Left ventricle myocardium inferior (tissue), 1 donor: ENCODE measurements at regions not wholly inside any gene's neighbourhood (a gene's known extent, or its start where the extent isn't known, plus 50 kb on each side); places are given as distances from the start of the nearest gene placed in this dataset.

Source experiments
- DNase-seq: peaks from one replicate; pipeline ENCODE4 v3.0.0-alpha.2; 2020
- H3K27ac ChIP-seq: fragments of 200-600 bp; replicated peaks from 2 replicates; pipeline ENCODE4 v1.8.0; 2021
- H3K27me3 ChIP-seq: fragments of 200-600 bp; 2 replicates; pipeline ENCODE4 v1.8.0; 2021; ENCODE audit warnings: low read depth
- H3K36me3 ChIP-seq: fragments of 200-600 bp; 2 replicates; pipeline ENCODE4 v1.8.0; 2021
- H3K4me1 ChIP-seq: fragments of 200-600 bp; 2 replicates; pipeline ENCODE4 v1.8.0; 2021
- H3K4me3 ChIP-seq: fragments of 200-600 bp; 2 replicates; pipeline ENCODE4 v1.8.0; 2021; ENCODE audit warnings: mild to moderate bottlenecking, moderate library complexity
- H3K9me3 ChIP-seq: fragments of 200-600 bp; replicated peaks from 2 replicates; pipeline ENCODE4 v1.8.0; 2021
- intact Hi-C: fragments of 100-400 bp; cut with micrococcal nuclease; formaldehyde crosslinking; loops from one replicate; pipeline ENCODE4 v1.11.0; 2022
- TF ChIP-seq, protein P1 (sequence below): fragments of 200-600 bp; IDR thresholded peaks from 2 replicates; pipeline ENCODE4 v1.8.0; 2021; ENCODE audit warnings: antibody characterized with exemption, mild to moderate bottlenecking, borderline replicate concordance
- donor health status: DM: no; HTN: yes; CAD: no; lungs with severe emphysema.

DNA sequence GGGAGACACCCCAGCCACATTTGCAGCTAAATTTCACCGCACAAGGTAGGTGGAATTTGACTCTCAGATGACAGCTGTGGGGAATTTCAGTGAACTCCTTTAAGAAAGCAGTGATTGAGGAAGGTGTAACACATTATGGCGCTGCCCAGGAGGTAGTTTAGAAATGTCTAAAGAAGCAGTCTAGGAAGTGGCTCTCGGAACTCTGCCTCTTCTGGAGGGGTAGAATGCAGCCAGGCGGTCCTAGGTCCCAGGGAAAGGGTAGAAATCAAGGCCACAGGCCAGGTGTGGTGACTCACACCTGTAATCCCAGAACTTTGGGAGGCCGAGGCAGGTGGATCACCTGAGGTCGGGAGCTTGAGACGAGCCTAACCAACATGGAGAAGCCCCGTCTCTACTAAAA lies 179.0 kb upstream of the HAAO start:
- peaks cover 6% of the 10 kb centered on the region for H3K9me3 ChIP-seq
- no peak for DNase-seq
- no peak overlapping the region for H3K27ac ChIP-seq
- TF ChIP-seq, protein P1, sequence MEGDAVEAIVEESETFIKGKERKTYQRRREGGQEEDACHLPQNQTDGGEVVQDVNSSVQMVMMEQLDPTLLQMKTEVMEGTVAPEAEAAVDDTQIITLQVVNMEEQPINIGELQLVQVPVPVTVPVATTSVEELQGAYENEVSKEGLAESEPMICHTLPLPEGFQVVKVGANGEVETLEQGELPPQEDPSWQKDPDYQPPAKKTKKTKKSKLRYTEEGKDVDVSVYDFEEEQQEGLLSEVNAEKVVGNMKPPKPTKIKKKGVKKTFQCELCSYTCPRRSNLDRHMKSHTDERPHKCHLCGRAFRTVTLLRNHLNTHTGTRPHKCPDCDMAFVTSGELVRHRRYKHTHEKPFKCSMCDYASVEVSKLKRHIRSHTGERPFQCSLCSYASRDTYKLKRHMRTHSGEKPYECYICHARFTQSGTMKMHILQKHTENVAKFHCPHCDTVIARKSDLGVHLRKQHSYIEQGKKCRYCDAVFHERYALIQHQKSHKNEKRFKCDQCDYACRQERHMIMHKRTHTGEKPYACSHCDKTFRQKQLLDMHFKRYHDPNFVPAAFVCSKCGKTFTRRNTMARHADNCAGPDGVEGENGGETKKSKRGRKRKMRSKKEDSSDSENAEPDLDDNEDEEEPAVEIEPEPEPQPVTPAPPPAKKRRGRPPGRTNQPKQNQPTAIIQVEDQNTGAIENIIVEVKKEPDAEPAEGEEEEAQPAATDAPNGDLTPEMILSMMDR = no peak
- H3K4me3 ChIP-seq = no peak overlapping the region
- no peaks in the 10 kb centered on the region for H3K27me3 ChIP-seq
- no peaks in the 10 kb centered on the region for H3K36me3 ChIP-seq
- intact Hi-C loops = no loop called here
- H3K4me1 ChIP-seq = peaks cover 35% of the 10 kb centered on the region

DNA sequence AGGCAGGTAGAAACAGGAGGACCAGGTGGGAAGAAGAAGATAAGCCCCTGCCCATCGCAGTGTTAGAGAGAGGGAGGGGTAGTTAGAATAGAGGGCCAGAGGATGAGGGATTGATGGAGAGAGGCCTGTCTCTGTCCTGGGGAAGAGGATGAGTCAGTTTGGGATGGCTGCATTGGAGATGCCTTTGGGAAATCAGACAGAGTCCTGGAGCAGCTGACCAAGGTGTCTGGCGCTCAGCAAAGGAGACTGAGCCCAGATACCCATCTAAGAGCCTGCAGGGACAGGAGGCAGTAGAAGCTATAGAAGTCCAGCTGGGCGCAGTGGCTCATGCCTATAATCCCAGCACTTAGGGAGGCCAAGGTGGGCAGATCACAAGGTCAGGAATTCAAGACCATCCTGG lies 177.8 kb upstream of the HAAO start:
- H3K4me3 ChIP-seq = no peak overlapping the region
- no peaks in the 10 kb centered on the region for H3K27me3 ChIP-seq
- H3K4me1 ChIP-seq = peaks cover 32% of the 10 kb centered on the region
- intact Hi-C loops = no loop called here
- H3K36me3 ChIP-seq = no peaks in the 10 kb centered on the region
- no peak for DNase-seq
- TF ChIP-seq, protein P1 = no peak
- H3K27ac ChIP-seq = no peak overlapping the region
- peaks cover 6% of the 10 kb centered on the region for H3K9me3 ChIP-seq

DNA sequence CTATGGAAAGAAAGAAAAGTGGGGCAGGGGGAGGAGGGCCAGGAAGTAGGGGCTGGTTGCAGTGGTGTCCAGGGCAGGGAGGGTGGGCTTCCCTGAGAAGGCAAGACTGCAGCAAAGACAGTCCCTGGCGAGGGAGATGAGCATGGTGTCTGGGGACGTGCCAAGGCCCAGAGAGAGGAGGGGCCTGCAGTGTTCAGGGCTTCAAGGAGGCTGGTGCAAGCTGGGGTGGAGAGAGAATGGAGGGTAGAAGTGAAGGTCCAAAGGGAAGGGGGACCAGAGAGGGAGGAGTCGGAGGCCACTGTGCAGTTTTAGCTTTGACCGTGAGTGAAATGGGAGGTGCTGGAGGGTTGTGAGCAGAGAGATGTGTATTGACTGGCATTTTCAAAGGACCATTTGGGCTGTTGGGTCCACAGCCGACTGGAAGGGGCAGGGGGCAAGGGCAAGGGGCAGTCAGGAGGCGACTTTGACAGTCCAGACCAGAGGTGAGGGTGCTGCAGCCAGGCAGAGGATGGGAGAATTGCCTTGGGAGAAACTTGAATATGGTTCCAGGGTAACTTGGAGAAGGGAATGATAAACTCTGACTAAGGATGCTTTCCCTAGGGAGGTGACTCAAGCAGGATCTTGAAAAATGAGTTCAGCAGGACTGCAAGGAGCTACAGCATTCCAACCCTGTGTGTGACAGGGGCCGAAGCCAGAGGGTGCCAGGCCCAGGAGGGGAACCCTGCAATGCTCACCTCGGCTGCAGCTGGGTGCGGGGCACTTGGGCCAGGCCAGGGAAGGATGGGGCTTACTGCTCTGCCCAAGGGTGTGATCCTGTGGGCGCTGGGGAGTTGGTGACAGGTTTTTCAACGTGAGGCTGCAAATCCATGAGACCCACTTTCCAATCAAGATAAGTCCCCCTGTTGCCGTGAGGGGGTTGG lies 177.1 kb upstream of the HAAO start:
- peaks cover 6% of the 10 kb centered on the region for H3K9me3 ChIP-seq
- H3K27ac ChIP-seq = peak overlapping the region; percentile 27
- intact Hi-C loops = no loop called here
- no peak for DNase-seq
- no peak overlapping the region for H3K4me3 ChIP-seq
- TF ChIP-seq, protein P1 = no peak
- peaks cover 32% of the 10 kb centered on the region for H3K4me1 ChIP-seq
- H3K36me3 ChIP-seq = no peaks in the 10 kb centered on the region
- H3K27me3 ChIP-seq = no peaks in the 10 kb centered on the region

DNA sequence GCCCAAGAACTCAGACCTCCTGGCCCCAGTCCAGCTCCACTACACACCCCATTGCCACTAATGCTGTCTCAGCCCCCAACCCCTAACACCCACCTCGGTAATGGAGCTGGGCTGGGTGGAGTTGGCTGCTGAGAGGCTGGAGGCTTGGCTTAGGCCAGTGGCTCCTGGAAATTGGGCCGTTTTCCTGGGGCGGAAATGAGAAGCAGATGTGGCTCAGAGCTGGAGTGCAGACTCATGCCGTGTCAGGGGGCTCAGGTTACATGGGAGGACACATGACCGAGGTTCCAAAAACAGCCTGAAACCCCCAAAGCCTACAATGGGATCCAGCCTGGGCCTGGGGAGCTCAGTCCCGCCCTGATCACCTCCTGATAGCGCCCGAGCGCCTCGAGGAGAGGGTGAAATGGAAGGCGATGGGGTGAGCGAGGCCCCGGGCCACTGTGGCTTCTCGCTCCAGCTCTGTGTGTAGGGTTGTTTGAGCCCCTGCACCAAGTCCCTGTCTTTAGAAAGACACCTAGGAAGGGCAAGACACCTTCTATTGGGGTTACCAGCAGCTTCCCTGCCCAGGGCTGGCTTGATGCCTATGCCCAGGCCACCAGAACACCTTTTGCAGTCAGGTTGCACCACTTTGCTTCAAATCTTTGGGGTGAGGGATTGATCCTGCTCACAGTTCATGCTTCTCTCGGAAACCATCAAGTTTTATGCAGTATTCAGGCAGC lies 175.7 kb upstream of the HAAO start:
- DNase-seq = peak; percentile 74
- intact Hi-C loops = no loop called here
- TF ChIP-seq, protein P1 = no peak
- Histone ChIP-seq H3K9me3 (peaks cover 6% of the 10 kb centered on the region), H3K27ac (peak overlapping the region; percentile 72), H3K27me3 (no peaks in the 10 kb centered on the region), H3K36me3 (no peaks in the 10 kb centered on the region), H3K4me3 (no peak overlapping the region), H3K4me1 (peaks cover 37% of the 10 kb centered on the region)

DNA sequence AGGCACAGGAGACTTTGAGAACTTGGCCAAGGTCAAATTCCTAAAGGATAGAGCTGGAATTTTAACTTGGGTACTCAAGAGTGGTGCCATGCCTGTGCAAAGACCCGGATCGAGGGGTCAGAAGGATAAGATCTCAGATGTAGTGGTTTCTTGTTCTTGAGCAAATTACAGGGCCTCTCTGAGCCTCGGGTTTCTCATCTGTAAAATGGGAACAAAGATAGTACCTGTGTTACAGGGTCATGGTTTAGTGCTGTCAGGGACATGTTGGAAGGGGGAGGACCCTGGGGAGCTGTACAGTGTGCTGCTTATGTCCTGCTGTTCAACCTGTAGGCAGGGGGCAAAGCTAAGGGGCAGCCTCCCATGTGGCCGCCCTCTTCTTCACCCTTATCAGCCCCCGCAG lies 173.5 kb upstream of the HAAO start:
- no peaks in the 10 kb centered on the region for H3K9me3 ChIP-seq
- intact Hi-C loops = no loop called here
- no peak overlapping the region for H3K27ac ChIP-seq
- TF ChIP-seq, protein P1 = no peak
- no peaks in the 10 kb centered on the region for H3K27me3 ChIP-seq
- no peaks in the 10 kb centered on the region for H3K36me3 ChIP-seq
- H3K4me3 ChIP-seq = no peak overlapping the region
- peaks cover 59% of the 10 kb centered on the region for H3K4me1 ChIP-seq
- no peak for DNase-seq
